Lower leg skin (tissue), 3 donors: ENCODE measurements at regions not wholly inside any gene's neighbourhood (a gene's known extent, or its start where the extent isn't known, plus 50 kb on each side); places are given as distances from the start of the nearest gene placed in this dataset.

ENCODE experiments used
- POLR2A ChIP-seq, 2 donors: fragments of 450-650 bp; IDR thresholded peaks; one replicate each; pipeline ENCODE4 v1.6.1; 2016 to 2017; ENCODE audit warnings: antibody characterized with exemption in 2 of 2, mild to moderate bottlenecking in 1 of 2, moderate library complexity in 1 of 2
- TF ChIP-seq, protein P1 (sequence below), 3 donors: fragments of 450-650 bp; IDR thresholded peaks; one replicate each; pipeline ENCODE4 v1.5.1; 2016; ENCODE audit warnings: antibody characterized with exemption in 3 of 3, mild to moderate bottlenecking in 3 of 3, moderate library complexity in 2 of 3

DNA sequence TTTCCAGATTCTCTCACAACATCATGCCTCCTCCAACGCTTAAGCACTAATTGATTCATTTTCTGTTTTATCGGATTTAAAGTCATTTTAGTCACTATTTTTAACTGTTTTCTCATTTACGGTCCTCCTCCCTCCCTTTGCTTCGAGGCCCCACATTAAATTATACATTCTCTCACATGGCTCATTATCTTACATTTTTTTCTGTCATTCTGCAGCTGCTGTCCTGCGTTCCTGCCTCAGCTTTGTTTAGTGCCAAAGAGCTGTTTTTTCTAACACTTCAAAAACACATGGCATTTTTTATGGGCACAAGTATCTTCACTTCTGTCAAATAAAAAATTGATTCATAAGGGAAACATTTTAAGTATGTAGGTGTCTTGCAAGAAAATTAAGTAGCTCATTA is 130.1 kb upstream of the FST start:
- TF ChIP-seq, protein P1, sequence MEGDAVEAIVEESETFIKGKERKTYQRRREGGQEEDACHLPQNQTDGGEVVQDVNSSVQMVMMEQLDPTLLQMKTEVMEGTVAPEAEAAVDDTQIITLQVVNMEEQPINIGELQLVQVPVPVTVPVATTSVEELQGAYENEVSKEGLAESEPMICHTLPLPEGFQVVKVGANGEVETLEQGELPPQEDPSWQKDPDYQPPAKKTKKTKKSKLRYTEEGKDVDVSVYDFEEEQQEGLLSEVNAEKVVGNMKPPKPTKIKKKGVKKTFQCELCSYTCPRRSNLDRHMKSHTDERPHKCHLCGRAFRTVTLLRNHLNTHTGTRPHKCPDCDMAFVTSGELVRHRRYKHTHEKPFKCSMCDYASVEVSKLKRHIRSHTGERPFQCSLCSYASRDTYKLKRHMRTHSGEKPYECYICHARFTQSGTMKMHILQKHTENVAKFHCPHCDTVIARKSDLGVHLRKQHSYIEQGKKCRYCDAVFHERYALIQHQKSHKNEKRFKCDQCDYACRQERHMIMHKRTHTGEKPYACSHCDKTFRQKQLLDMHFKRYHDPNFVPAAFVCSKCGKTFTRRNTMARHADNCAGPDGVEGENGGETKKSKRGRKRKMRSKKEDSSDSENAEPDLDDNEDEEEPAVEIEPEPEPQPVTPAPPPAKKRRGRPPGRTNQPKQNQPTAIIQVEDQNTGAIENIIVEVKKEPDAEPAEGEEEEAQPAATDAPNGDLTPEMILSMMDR (IDR thresholded peaks at IDR 0.05), result no peak
- no peak for TF ChIP-seq POLR2A (IDR thresholded peaks at IDR 0.05)
